ENCODE measurements at regions not wholly inside any gene's neighbourhood (a gene's known extent, or its start where the extent isn't known, plus 50 kb on each side); places are given as distances from the start of the nearest gene placed in this dataset.

- Histone ChIP-seq H3K9me2 (ENCODE audit: insufficient read depth) (no peaks in the 10 kb centered on the region), H3K27me3 (ENCODE audit: insufficient read depth, low read length) (no peaks in the 10 kb centered on the region), H3K9ac (ENCODE audit: low read length) (no peak overlapping the region), H3K9me3 (ENCODE audit: control insufficient read depth in 1 of 2, insufficient read depth in 1 of 2, low read depth in 1 of 2, low read length in 2 of 2) (no peaks in the 10 kb centered on the region), H4K20me1 (ENCODE audit: insufficient read depth) (no peaks in the 10 kb centered on the region), H3K4me2 (ENCODE audit: low read length) (no peak overlapping the region), H3K79me2 (ENCODE audit: insufficient read depth, low read length) (no peaks in the 10 kb centered on the region), H3K4me1 (ENCODE audit: control insufficient read depth in 1 of 2, insufficient read depth in 2 of 2, low read length in 2 of 2) (0 out of 4 replicates have a peak, but pooled peaks cover 0 to 2% of the 10 kb centered on the region in 2 experiments), H2AFZ (ENCODE audit: low read depth, low read length, poor library complexity, severe bottlenecking) (no peak overlapping the region), H3K27ac (ENCODE audit: low read depth, low read length) (no peak overlapping the region), H3K36me3 (ENCODE audit: control insufficient read depth in 1 of 2, insufficient read depth in 2 of 2, low read length in 2 of 2) (no peaks in the 10 kb centered on the region), H3K4me3 (replicated peaks in 1 of 2; ENCODE audit: low read depth in 1 of 2, low read length in 2 of 2) (no peak overlapping the region)
- ChIA-PET RAD21 (ENCODE audit: low non-redundant PET in 1 of 2, low total read pairs in 2 of 2, uncharacterized antibody in 2 of 2, unreplicated experiment in 2 of 2) (no interaction called here), CTCF (no interaction called here), POLR2A (no interaction called here)
- intact Hi-C loops (cut with micrococcal nuclease) = no loop called here
- no TSS peak for BruUV-seq (replicated peaks)
- DNase-seq (ENCODE audit: low read depth, low spot score) (no peak), ATAC-seq (no peak)
- TF ChIP-seq SRF (IDR thresholded peaks at IDR 0.05; ENCODE audit: low read depth) (no peak), CEBPB (IDR thresholded peaks at IDR 0.05; ENCODE audit: low read depth) (no peak), POLR2A (IDR thresholded peaks at IDR 0.05; ENCODE audit: borderline replicate concordance, extremely low read depth, insufficient read depth, insufficient read length) (no peak), REST (IDR thresholded peaks at IDR 0.05; ENCODE audit: low read depth) (no peak), YY1 (IDR thresholded peaks at IDR 0.05; ENCODE audit: extremely low read depth, insufficient replicate concordance, low read depth, low read length) (no peak), SIN3A (IDR thresholded peaks at IDR 0.05; ENCODE audit: low read depth) (no peak), ELF1 (IDR thresholded peaks at IDR 0.05; ENCODE audit: borderline replicate concordance, low read depth) (no peak)
Measured at GRCh38 chr20:11380283-11380682, 537.4 kb upstream of the BTBD3 start.
